GM18508 (cell line): ENCODE measurements at regions not wholly inside any gene's neighbourhood (a gene's known extent, or its start where the extent isn't known, plus 50 kb on each side); places are given as distances from the start of the nearest gene placed in this dataset.
"Not testable (repeated sequence)": the region's sequence is repeated elsewhere in the genome, so short reads cannot be mapped to it uniquely, and the experiment has no call there.

Source experiments
- ATAC-seq: cut with Tn5 transposase; IDR thresholded peaks from one replicate; pipeline ENCODE4 v1.9.1; 2021; ENCODE audit warnings: moderate number of reproducible peaks; ENCODE audit not compliant: insufficient read depth, unreplicated experiment

DNA sequence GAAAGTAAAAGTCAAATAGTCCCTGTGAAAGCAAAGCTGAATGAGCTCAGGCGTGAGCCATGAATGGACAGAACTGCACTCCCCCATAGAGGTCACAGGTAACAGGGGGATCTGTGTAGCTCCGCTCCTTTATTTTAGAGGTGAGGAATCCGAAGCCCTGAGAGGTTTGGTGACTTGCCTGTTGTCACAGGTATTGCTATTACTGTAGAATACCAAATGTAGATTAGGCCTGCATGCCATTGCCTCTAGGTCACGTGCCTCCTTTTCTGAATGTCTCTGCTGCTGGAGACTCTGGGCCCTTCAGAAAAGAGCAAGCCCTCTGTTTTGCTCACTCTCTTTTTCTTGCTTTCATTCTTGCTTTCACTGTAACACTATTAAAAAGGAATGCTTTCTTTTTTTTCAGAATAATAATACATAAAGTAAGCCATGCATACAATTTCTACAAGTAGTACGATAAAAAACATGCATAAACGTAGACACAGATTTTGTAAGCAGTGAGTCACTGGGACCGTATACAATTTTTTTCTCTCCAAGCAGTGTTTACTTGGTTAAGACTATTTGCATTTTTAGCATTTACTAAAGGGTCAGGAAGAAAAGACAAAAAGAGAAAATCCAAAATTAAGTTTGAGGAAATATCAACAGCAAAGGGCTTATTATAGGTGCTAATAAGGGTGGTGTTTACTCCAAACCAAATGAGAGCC lies 568.7 kb upstream of the ADAMTS16 start:
- no peak for ATAC-seq

DNA sequence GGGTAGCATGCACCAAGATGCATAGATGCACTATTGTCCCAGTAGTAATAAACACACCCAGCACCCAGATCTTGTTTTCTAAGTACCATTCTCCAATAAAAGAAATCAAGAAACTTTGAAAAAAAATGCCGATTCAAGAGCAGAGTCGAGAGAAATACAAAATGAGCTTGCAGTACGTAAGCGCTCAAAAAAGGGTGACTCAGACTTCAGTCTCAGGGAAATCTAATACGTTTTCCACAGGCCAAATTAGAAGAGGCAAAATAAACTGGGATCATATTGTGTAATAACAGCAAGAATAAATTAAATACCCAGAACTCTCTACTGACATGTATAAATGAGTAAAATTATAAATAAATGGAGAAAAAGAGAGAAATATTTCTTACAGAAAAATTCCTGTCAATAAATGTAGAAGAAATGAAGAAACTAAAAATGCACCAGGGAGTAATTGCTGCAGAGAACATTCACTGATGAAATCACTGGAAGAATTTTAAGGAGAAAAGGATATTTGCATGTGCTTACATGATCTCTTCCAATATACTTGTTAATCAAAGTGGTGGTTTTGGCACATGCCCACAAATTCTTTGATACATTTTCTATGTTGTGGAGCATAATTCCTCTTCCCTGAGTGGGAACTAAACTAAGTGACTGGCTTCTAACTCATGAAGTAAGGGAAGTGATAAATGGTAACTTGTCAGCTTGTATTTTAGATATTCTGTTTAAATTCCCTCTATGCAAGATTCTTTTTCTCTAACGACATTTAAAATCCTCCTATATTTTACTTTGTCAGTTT lies 567.6 kb upstream of the ADAMTS16 start:
- ATAC-seq: no peak

DNA sequence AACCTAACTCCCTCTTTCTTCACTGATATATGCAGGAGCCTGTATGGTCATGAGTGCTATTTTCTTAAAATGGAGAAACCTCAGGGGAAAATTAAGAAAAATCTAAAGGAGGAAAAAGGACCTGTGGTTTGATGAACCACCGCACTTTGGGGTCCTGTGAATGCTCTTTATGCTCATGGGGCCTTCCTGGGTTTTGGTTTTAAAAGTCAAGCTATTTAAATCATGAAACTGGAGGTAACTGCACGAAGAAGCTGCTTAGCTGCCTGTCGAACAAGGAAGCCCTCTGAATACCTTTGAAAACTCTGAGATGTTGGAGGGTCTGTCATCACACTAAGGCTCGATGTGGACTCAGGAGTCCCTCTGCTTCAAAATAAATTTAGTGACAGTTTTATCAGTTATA lies 564.5 kb upstream of the ADAMTS16 start:
- no peak for ATAC-seq

DNA sequence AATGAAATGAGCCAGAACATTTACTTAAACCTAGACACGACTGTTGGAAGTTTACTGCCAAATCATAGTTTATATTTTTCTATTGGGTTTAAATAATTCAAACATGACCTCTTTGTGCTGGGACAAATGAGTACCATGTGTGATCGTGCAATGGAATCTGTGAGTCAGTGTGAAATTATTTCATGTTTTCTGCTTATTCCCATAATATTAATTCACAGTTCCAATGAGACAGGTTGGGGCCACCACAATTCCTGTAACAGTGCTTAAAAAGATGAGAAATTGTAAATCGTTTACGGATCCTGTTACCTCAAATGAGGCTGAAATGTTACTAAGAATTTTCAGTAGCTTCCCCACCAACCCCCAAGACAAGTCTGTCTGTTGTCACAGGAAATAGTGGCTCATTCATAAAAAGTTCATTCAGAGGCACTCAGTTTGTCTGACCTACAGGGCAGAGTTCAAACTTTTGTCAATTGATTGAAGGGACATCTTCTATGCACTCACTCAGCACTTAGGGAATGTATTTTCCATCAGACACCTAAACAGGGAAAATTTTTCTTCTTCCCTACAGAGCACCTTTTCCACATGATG lies 563.9 kb upstream of the ADAMTS16 start:
- ATAC-seq: no peak

DNA sequence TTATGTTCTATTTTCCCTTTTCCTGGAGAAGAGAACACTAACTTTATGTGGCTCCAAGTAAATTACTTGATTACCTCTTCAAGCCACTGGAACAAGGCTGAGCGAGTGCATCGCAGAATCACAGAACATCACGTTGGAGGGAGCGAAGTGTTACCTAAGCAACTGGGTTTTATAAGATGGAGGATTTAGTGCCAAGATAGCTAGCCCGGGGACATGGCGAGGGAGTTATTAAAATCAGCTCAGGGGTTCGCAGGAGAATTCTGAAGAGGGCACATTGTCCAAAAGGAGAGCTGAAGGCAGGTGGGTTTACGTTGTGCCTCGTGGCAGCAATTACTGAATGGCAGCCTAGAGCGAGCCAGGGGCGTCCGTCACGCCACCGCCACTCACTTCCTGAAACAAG lies 563.2 kb upstream of the ADAMTS16 start:
- no peak for ATAC-seq

DNA sequence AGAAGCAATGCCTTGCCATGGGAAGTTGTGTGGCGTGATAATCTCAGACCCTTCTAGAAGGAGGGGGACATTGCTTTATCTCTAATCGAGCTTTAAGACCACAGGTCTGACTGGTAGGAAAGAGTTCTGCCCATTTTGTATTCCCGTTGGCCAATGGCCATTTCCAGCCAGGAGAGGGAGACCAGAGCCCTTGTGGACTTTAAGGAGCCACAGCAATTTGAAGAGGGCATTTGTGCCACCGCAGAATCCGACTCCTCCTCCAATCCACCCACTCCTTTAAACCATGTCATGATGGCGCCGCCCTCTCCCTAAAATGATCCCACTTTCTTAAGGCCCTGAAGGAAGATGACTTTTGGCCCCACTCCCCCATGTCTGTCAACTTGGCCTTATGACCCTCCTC lies 560.5 kb upstream of the ADAMTS16 start:
- ATAC-seq: no peak

DNA sequence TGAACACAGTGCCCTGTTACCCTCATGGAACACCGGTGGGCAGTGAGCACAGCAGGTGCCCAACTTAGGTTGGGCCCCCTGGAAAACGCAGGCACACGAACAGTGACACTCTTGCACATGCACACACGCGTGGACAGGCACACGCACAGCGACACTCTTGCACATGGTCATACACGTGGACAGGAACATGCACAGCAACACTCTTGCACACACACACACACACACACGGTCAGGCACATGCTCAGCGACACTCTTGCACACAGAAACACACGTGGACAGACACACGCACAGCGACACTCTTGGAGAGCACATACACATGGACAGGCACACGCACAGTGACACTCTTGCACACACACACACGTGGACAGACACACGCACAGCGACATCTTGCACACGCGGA lies 559.4 kb upstream of the ADAMTS16 start:
- no peak for ATAC-seq

DNA sequence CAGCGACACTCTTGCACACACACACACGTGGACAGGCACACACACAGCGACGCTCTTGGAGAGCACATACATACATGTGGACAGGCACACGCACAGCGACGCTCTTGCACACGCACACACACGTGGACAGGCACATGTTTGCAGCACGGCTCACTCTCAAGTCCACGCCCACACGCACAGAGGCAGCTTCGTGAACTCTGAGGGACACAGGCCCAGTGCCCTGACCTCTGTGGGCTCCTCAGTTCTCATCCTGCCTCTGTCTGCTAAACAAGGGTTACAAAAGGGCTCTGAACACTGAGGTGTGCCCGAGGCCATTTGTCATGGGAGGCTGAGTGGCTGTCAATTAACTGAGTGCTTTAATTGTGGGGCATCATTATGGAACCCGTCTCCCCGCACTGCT lies 558.8 kb upstream of the ADAMTS16 start:
- ATAC-seq: no peak

DNA sequence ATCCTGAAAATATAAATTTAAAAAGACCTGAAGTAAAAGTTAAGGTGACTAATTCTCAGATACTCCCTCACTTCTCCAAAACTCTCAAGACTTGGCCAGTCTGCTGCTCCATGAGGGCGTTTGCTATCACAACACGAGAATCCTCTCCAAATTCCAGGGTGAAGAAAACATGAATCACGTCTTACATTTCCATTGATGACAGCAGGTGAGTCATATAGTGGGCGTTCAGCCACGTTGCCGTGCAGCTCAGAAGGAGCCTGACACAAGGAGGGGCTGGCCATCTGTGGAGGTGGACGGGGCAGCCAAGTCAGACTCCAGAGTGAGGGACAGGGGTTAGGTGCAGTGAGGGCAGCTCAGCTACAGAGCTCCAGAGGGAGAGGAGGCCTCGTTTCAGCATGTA lies 555.1 kb upstream of the ADAMTS16 start:
- no peak for ATAC-seq

DNA sequence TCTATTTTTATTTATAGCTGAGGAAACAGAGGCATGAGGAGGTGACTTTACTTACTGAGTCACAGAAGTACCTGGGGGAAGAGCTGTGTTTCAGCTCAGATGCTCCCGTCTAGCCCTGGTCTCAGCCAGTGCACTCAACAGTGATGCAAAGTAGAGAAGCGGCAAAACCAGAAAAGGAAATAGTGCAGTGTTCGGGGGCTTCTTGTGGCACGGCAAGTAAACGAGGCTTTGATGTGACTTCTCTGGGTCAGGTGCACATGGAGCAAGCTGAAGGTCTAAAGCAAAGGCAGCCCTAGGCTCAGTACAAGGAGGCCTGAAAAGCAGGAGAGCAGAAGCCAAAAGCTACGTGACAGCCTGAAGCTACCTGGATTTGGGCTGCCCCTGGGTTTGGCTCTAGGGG lies 526.7 kb upstream of the ADAMTS16 start:
- no peak for ATAC-seq

DNA sequence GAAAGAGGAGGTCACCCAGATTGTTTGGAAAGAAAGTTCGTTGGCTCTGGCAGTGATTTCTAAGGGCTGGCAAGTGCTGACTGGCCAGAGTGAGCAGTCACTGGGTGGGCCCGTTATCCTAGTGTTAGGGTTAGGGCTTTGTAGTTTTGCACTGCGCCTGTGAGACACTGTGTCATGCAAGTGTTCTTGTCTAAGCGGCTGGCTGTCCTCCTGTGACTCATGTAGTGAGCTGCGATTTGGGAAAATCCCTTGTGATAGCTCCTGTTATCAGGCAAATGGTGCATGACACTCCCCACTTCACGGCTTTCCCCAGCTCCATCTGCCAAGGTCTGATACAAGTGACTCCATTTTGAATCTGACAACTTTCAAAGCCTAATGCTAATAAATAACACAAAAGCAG lies 526.0 kb upstream of the ADAMTS16 start:
- ATAC-seq: no peak

DNA sequence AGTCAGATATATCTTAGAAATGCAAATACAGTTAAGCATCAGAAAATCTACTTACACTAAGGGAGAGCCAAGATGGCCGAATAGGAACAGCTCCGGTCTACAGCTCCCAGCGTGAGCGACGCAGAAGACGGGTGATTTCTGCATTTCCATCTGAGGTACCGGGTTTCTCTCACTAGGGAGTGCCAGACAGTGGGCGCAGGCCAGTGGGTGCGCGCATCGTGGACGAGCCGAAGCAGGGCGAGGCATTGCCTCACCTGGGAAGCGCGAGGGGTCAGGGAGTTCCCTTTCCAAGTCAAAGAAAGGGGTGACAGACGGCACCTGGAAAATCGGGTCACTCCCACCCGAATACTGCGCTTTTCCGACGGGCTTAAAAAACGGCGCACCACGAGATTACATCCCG lies 524.8 kb upstream of the ADAMTS16 start:
- not testable (repeated sequence) for ATAC-seq

DNA sequence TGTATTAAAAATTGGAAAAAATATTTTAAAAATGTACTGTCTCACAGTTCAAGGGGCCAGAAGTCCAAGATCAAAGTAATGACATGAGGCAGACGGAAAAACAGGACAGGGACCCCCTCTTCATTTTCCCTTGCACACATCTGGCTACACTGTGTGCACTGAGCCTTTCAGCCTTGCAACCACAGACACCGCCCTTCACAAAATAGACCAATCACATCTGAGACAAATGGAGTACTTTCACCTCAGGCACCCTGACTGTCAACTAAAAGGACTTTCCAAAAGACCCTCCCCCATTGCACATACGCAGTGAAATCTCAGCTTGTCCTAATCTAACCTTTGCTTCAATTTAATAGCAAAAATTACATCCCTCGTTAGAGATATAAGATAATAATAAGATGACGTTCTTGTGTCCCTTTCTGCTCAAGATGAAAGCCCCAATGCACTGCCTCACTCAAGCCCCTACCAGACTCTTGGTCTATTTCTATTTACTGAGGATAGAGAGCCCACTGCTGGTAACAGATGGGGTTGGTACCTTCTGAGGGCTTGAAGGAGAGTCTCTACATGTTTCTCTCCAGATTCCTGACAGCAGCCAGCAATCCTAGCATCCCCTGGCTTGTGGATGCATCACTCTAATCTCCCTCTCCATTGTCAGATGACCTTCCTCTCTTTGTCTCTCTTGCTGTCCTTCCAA lies 514.8 kb upstream of the ADAMTS16 start:
- no peak for ATAC-seq

DNA sequence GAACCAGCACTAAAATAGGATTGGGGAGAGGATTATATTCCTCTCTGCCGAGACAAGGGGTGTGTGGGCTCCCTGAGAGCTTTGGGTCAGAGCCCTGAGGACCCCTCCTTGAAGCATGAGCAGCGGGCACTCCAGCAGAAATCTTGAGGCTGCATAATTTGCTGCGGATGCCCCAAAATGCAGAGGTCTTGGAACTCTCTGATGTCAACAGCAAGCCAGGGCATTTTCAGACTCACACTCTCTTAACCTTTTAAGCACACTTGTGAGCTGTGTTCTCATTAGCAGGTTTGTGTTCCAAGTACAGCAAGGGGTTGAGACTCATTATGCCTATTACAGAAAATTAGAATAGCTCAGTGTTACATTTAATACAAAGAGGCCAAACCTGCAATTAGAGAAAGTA lies 513.0 kb upstream of the ADAMTS16 start:
- no peak for ATAC-seq

DNA sequence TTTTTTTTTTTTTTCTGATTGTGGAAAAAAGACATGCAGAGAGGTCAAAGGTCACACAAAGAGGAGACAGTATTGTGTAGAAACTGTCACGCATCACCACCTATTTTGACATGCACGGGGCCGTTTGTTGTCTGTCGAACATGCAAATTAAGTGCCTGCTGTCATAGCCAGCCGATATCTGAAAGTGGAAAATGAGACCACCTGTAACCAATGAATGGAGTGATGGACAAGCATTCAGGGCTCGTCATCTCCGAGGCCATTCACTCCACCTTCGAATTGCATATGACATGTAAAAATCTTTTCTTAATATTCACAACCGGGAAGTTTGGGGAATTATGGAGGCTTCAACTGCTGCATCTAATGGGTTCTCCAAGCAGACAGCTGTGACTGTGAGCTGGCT lies 512.2 kb upstream of the ADAMTS16 start:
- ATAC-seq: no peak

DNA sequence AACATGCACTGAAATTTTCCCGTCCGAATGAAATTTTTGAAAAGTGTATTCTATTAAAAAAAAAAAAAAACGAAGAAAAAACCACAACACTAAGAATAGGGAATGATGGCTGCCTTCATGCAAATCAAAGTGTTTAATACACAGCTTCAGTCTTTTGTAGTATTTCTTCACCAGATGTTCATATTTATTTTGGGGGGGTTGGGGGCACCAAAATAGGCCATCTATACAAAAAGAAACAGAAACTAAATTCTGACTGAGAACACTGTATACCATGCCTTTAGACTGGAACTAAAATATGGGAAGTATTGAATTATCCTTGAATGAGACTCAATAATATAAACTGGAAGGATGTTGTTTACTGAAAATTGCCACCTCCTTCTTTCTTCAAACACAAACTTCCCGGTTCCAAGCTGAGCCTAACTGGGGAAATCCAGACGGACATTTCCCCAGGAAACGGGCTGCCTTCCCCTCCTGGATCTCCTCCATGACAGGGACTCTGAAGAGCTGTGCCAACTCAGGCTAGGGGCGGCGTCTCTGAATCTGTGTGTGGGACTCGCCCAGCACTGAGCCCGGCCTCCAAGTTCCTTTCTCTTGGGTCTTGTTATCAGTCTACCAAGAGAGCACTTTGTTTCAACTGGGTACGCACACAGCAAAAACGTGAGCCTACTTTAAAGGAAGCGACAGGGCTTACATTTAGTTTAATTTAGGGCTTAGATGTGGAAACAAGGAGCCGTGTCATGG lies 511.3 kb upstream of the ADAMTS16 start:
- ATAC-seq: no peak

DNA sequence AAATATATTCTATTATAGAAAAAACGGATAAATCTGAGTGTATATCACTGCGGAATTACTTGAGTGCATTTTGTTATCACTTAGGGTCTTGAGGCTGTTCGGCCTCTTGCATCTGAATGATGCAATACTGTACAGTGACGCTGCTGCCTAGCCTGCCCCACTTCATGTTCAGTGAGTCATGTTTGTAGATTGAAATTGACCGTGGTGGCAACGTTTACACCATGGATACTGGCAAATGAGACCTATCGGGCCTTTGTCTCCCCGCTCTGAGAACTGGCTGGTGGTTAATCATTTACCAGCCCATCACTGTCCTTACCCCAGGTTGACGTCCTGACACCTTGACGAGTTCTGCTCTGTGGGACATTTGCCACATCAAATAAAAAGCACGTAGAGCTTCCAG lies 510.1 kb upstream of the ADAMTS16 start:
- ATAC-seq: no peak

DNA sequence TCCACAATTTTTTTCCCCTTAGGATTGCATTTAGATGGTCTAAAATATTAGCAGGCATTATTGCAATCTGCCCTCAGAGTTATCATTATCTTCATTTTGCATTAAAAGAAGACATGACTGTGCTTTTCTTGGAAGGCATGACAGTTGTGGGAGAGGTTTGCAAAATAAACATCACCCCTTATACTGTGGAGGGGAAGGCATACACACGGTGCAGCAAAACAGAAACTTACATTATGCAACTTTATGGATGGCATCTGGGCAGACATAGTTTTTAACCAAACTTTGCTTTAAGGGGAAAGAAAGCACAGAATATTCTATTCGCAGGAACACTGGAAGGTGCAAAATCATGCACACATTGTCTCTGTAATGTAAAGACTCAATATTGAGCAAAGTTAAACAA lies 505.8 kb upstream of the ADAMTS16 start:
- no peak for ATAC-seq

DNA sequence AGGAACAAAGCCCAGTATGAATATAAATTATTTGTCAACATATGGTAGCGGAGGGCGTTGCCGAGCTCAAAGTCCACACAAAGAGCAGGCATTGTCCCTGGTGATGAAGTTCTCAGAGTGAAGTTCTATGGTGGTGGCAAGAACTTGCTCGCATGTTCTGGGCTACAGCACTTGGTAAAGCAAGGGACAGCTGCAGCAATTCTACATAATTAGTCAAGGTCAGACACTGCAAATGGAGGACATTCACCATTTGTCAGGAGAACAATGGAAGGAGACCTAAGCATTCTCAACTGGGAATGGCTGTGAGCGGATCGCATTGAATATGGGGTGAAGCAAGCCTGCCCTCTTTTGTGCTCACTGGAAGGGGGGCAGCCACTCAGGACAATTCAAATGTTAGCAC lies 503.8 kb upstream of the ADAMTS16 start:
- ATAC-seq: no peak

DNA sequence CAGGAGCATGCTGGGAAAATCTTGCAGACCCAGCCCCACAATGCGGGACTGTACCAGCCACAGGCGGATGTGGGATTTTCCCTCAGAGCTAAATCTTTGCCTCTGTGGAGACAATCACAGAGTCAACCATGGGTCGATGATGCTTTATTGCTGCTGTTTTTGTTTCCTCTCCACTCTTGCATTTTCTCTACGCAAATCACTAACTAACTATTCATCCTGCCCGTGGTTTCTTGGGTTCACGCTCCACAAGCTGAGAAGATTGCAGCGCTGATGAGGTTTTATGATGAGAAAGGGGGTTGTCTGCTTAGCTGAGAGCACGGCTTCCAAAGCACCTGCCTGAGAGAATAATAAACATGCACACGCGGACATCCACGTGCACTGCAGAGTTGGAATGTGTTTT lies 500.2 kb upstream of the ADAMTS16 start:
- ATAC-seq: no peak
